Testis (tissue), 2 donors: ENCODE measurements at regions not wholly inside any gene's neighbourhood (a gene's known extent, or its start where the extent isn't known, plus 50 kb on each side); places are given as distances from the start of the nearest gene placed in this dataset.

Source experiments
- CTCF ChIP-seq, 3 experiments: fragments of 450-650 bp in 2 of 3; fragments of 200-600 bp in 1 of 3; sonication (generic) in 1 of 3; IDR thresholded peaks; one replicate each; pipeline ENCODE4 v1.5.1; 2016 to 2019; ENCODE audit warnings: antibody characterized with exemption in 3 of 3, mild to moderate bottlenecking in 2 of 3, moderate library complexity in 1 of 3
- POLR2A ChIP-seq: fragments of 450-650 bp; IDR thresholded peaks from one replicate; pipeline ENCODE4 v1.6.1; 2017; ENCODE audit warnings: antibody characterized with exemption, mild to moderate bottlenecking, moderate library complexity

- TF ChIP-seq CTCF (IDR thresholded peaks at IDR 0.05) = no peak
- TF ChIP-seq POLR2A = no peak
These were observed 360.4 kb downstream of the KLF5 start for GRCh38 chr13:73419186-73419585.
